AG08395 (cell line): ENCODE measurements at regions not wholly inside any gene's neighbourhood (a gene's known extent, or its start where the extent isn't known, plus 50 kb on each side); places are given as distances from the start of the nearest gene placed in this dataset.
"Not testable (repeated sequence)": the region's sequence is repeated elsewhere in the genome, so short reads cannot be mapped to it uniquely, and the experiment has no call there.

ENCODE experiments used
- DNase-seq: peaks from one replicate; pipeline ENCODE4 v3.0.0; 2012; ENCODE audit warnings: mixed read lengths, low spot score

DNA sequence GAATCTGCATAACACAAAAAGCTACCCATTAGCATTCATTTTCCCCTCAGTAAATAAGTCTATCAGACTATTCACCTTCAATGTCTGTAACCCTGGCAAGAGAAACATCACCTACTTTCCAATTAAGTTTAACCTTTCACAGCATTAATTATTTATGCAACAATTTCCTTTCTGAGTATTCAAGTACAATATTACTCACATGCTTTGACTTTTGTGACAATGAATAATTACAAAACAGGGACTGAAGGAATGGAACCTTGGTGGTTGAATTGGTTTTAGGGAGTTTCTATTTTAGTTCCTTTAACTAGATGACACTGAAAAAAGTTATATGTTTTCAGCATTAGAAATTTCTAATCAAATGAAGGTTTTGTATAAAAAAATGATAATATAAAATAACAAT lies 932.3 kb upstream of the EPHA5 start:
- DNase-seq: no peak

DNA sequence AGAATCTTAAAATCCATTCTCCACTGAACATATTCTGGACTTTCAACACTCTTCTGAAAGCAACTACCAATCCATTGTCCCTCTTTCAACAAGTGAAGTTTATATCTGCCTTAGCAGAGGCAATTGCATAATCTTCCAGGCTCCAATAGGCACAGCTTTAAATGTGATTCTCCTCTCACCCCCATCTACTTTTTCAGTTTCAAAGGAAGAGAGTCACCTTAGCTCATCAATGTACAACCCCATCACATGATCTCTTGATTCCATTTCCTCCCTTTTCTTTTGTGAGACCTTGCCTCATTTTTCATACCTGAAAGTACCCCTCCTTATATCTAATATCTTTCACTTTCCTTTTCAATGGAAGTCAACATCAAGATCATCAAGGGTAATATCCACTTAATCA lies 921.7 kb upstream of the EPHA5 start:
- no peak for DNase-seq

DNA sequence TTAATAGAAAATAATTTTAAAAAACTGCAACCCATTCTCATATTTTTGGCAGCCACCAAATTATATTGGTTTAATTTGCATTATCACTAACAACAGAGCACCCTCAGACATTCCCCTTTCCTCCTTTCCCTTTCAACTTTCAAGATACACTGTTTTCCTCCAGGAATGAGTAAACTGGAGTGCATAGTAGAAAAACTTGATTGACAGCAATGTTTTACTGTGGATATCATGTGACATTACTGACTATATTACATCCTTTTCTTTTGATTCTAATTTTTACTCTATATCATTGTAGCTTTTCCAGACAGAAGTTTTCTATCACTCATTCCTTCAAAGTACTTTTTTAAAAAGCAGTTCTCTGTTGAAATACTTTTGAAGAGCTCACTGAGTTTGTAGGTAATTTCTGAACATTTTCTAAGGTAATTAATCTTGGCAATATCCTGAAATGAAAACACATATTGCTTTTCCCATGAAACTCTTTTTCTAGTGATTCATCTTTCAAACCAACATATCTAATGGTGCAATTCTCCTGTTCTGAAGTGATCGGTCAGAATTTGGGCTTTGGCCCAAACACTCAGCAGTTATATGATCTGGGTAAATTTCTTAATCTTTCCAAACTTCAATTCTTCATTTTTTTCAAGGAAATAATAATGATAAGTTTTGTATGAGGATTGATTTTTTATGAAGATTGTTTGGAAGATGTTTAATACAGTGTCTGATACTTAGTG lies 920.4 kb upstream of the EPHA5 start:
- no peak for DNase-seq

DNA sequence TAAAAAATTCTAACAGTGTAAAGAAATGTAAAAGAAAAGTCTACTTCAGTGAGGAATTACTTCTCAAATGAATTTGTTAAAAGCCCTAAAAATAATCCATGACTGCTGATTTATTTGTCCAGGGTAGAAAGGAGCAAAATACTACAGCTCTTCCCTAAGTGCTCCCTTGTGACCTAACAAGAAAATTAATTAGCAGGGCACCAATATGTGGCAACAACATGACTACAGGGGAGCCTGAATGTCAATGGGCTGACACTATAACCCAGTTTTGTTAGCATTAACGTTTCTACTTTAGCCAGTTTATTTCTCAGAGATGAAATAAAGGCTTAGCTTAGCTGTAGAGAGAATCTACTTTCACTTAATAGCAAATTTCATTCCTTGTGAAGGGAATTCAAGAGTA lies 918.9 kb upstream of the EPHA5 start:
- DNase-seq: no peak

DNA sequence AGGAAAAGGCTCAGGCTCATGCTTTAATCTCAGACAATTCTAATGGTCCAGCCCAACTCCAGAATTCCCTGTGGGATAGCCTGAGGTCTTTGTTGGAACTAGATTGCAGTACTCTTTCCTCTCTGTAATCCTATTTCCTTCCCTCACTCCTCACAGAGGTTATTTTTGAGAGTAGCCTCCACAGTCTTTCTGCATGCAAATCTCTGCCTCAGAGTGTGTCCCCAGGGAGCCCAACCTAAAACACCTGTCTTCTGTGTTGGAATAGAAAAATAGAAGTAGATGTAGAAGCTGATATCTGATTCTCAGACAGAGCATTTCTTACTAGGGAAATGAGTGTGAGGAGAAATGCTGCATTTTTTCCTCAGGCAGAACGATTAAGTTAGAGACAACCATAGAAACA lies 915.5 kb upstream of the EPHA5 start:
- DNase-seq: no peak

DNA sequence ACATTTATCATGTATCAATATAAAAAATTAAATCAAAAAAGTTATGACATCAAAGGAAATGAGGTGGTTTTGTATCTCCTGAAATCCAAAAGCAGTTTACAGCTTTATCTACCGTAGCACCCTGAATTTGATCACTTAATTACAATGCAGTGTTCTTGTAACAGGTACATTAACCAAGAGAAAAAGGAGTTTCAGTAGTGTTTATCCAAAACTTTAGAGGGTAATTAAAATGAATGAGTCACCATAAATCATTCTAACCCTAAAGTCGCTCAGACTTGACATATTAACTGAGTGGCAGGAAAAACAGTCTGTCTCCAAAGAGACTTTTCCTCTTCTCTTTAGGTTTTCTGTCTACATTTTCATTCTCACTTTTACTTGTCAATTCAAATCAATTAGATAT lies 907.6 kb upstream of the EPHA5 start:
- DNase-seq: no peak

DNA sequence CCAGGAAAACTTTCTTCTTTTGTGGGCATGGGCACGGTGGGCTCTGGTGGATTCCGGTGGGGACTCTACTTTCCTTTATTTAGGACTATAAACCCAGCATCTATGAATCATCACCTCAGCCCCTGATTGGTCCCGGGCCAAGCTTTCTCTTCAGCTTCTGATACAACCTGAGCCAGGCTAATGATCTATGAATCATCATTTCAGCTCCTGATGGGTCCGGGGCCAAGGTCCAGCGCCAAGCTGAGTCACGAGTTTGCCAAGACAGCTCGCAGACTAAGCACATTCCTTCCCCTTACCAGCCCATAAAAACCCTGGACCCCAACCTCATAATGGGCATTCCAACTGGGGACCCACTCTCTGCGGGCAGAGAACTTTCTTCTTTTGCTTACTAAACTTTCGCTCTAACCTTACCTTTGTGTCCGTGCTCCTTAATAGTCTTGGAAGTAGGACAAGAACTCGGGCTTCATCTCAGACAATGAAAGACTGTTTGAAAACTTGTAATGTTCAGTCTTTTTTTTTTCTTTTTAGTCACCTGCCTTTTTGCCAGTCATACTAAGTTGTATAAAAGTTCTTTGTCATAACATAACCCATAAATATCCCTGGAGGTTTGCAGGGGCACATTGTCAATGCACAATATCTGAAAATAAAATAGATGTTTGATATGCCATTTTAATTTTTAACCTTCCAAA lies 904.9 kb upstream of the EPHA5 start:
- no peak for DNase-seq

DNA sequence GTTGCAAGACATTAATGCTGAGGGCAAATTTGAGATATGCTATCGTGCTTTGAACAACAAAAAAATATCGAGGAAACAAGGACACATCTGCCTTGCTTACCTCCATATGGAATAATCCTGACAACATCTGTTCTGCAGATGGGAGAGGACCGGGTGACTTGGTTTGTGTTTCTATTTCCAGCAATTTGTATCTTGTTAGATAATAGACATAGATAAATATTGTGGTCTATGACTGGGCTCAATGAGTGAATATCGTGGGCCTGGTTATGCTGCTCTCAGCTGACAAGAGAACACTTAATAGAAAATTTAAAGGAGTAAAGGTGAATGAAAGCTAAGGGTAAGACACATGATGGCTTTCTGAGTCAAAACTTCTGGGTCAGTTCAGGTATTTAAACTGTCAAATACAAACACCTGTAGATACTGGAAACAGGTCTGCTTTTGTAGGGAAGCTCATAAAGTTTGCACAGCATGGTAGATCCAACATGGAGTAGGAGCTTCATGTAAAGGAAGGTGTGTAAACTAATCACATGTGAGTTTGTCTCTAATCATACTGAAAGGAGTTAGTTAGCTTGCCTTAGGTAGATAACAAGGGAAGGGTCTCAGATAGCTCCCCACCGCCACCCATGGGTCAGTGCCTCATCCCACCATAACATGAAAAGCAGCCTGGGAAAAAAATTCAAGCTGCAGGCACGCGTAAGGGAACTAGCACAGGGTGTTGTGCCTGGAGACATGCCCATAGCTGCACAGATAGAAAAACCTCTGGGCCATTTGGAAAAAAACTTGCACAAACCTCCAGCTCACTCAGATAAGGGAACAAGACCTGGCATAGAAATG lies 904.1 kb upstream of the EPHA5 start:
- DNase-seq: peak; percentile 2

DNA sequence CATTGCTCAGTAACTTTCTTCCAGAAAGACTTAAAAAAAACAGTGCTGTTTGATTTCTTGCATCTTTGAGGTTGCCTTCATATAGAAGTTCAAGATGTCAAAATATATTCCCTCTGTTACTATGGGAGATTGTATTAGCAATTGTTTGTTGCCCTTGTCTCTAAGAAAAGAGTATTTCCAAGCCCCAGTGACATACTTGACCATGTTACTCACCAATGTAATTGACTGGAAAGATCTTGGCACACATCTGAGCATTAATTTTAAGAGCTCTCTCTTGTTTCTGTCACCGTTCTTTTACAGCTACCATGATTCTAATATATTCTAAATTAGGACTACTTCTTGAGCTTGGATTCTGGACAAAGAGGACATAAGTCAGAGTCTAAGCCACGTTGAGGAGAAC lies 902.7 kb upstream of the EPHA5 start:
- DNase-seq: peak; percentile 1

DNA sequence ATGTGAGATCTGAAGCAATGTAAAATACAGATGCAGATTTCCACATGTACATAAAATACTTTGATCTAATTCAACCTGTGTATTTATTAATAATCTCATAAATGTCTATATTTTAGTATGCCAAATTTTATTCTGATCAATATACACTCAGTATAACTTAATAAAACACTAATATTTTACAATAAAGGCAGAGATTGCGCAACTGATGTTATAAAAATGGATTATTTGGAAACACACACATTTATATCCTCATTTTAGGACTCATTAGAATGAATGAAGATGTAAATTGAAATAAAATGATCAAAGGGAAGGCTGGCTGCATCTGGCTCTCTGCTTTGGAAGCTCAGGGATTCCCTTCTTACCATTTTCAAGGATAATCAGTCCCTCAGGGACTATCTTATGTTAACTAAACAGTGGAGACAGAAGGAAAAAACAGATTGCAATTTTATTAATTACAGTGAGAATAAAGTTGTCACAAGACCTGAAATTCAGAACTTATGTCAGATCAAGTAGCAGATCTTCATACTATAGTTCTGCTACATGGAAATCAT lies 900.9 kb upstream of the EPHA5 start:
- DNase-seq: peak; percentile 2

DNA sequence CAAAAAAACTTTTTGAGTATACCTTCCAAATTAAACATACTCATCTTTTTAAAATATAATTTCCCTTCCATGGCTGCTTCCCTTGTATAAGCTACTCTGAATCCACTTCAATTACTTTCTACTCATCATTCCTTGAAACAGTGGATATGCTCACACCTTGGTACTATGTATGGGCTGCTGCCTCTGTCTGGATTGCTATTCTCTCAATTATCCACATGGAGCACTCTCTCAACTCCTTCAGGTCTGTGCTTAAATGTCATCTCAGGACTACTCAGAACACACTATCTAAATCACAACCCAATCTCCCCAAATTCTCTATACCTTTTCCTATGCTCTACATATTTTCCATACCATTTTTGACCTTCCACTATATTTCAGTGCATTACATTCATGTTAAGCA lies 898.9 kb upstream of the EPHA5 start:
- no peak for DNase-seq

DNA sequence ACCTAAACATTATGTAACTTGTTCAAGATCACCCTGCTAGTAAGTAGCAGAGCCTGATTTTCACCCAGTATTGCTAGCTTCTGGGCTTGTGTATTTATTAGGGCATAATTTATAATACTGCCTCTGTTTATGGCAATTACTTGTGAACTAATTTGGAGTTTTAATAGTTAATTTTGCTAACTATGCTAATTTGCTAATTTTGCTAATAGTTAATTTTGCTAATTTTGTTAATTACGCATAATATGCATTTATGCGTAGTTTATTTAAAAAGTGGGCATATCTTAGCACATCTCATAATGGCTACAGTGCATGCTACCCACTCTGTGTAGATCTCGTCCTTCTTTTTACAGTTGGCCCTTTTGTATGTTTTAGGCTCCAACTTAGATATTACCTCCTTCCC lies 898.1 kb upstream of the EPHA5 start:
- no peak for DNase-seq

DNA sequence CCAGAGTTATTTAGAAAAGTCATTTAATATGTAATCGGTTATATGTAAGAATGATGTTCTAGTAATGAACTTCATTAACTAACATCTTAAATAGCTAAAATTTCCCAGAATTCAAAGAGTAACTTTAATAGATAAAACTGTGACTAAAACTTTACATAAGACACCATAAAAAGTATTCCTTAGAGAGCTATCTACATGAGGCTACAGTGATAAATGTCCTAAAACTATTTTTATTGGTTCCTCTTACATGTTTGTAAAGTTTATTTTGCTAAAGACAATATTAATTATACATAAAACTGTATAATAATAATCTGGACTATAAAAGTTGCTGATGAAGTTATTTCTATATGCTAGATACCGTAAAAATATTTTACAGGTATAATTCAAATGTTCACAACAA lies 897.7 kb upstream of the EPHA5 start:
- no peak for DNase-seq

DNA sequence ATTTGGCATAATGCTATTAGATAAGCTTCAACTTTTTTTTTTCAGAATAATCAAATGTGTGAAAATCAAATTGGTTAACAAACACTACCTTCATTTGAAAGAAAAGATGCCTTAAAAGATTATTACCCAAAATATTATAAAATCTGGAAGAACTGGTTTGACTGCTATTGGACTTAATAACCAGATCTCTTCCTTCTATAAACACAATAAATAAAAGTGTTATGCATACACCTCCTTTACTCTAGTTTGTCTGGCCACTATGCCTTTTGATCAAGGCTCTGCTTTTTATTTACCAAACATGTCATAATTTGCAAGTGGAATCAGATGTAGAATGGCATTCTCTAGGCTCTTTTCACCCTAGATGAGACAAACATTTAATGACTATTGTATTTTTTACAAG lies 897.3 kb upstream of the EPHA5 start:
- DNase-seq: no peak

DNA sequence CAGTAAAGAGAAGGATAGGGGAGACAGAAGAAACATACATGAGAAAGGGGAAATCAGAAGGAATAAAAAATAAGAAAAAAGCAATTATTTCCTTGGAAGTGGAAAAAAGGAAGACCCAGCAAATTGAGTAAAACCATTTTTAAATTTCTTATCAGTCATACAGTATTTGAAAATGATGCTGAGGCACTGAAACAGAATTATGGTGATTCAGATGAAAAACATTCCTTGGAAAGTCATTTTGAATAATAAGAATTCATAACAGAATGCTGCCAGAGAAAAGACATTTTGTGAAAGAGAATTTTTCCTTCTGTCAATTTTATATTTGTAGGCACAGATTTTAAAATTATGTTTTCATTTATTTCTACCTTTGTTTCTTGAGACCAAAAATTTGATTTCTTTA lies 895.5 kb upstream of the EPHA5 start:
- DNase-seq: no peak

DNA sequence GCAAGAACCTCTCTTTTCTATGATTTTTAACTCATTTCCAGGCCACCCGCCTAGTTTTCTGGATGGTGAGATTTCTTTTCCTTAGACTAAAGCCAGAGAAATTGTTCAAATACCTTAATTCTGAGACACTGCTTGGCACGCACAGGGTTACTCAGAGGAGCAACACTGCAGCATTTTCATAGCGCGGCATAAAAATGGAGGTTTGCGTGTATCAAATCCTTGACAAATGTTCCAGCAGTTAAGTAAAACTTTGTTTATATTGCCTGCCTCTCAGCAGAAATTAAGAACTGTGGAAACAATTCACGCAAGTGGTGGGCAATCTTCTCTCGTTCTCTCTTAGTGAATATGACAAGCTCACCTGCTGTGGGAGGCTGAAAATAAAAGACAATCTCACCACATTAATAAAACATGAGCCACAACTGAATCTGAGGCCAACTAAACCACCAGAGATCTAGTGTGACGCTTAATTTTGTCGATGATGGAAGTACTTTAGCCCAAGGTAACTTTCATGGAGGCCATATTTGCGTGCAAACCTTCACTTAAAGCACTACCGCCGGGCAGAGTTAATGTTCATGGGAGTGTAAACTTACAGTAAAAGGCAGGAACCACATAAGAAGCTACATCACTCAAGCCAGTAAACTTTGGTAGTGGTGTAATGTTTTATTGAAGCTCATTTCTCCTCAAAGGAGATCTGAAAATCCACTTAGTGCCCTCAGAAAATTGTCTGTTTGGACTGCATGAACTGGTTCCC lies 894.8 kb upstream of the EPHA5 start:
- DNase-seq: no peak

DNA sequence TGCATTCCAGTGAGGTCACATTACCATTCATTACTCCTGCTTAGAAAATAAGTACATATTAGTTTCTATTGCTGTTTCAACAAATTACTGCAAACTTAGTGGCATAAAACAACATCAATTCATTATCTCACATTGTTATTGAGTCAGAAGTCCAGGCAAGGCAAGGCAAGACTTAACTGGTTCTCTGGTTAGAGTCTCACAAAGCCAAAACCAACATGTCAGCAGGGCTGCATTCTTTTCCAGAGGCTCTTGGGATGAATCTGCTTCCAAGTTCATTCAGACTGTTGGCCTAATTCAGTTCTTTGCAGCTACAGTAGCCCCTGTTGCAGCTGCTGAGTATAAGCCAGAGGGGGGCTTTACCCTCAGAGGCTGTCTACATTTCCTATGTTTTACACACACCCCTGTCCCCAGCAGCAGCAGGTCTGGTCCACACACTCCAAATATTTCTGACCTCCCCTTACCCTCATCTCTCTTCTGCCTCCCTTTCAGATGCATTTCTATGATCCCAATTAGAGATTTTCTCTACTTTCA lies 892.1 kb upstream of the EPHA5 start:
- no peak for DNase-seq

DNA sequence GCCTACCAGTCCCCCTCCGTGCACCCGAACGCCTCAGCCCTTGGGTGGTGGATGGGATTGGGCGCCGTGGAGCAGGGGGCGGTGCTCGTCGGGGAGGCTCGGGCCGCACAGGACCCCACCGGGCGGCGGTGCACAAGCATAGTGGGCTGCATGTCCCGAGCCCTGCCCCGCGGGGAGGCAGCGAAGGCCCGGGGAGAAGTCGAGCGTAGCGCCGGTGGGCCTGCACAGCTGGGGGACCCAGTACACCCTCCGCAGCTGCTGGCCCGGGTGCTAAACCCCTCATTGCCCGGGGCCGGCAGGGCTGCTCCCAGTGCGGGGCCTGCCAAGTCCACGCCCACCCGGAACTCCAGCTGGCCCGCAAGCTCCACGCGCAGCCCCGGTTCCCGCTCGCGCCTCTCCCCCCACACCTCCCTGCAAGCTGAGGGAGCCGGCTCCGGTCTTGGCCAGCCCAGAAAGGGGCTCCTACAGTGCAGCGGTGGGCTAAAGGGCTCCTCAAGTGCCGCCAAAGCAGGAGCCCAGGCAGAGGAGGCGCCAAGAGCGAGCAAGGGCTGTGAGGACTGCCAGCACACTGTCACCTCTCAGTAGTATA lies 891.3 kb upstream of the EPHA5 start:
- DNase-seq: not testable (repeated sequence)

DNA sequence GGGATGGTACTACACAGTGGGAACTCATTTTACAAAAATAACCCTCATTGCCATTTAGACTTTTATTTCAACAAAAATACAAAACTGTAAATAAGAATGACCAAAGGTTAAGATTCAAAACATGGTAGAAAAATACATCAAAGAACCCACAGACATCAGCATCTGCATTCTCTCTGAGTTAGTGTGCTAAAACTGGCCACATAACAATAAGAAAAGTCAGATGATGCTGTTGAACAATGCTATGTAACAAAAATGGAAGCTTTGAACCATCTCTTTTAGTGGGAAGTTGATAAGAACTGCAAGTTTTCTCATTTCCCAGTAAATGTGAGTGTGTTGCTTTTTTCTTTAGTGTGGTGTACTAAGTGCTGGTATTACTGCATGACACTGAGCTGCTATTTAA lies 888.4 kb upstream of the EPHA5 start:
- no peak for DNase-seq

DNA sequence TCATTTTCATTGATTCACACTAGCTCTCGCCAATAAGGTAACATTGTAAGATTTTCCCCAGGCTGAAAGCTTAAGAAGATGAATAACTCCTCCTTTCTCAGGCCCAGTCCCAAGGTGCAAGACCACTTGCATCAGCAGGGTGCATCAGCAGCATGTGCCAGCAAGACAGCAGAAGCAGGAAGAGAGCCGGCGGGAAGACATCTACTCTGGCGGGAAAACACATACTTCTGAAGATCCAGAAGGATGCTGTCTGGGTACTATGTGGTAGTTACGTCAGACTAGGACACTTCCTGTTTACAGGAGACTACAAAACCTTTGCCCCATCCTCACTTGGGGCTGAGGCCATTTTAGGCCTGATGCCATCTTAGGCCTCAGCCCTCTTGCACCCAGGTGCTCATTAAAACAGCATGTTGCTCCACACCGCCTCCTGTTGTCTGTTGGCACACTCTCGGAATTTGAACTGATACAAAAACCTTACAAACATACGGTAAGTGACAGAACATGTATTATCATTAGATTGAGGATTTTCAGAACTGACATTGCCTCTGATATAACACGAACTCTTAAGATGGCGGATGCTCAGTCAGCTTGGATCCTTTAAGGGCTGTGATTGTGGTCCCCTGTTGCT lies 886.5 kb upstream of the EPHA5 start:
- DNase-seq: no peak

DNA sequence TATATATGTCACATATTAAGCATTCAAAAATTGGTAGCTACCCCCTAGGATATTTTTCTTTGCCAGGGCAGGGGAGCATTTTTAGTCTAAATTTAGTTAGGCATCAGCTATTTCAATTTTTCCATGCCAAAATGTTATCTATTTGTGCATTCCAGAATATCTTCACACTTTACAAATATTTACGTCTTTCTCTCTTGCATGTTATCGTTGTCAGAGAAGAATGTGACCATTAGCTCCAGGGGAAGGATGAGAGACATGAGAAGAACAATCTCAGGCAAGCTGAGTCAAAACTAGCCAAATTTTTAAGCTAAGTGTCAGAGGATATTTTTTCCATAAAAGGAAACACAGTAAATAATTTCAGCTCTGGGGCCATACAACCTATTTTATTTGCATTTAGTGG lies 885.0 kb upstream of the EPHA5 start:
- DNase-seq: no peak
